GM12878 (cell line): ENCODE measurements at regions not wholly inside any gene's neighbourhood (a gene's known extent, or its start where the extent isn't known, plus 50 kb on each side); places are given as distances from the start of the nearest gene placed in this dataset.

Source experiments
- ATAC-seq: fragments of 200-7000 bp; cut with Tn5 transposase; 3 replicates; pipeline ENCODE4 v1.9.1; 2020; ENCODE audit warnings: mild to moderate bottlenecking, moderate library complexity
- BruUV-seq: library from RNA; stranded (reverse); fragments of 400-500 nt; replicated peaks from 2 replicates; lab custom pipeline; 2021; lab: Mats Ljungman, UMichigan
- CTCF ChIA-PET: fragments of 300-600 bp; sonication (Branson Sonifier 250); formaldehyde crosslinking; extraction: SDS; loops from one replicate; lab custom pipeline; 2021; ENCODE audit warnings: inconsistent platforms; lab: Yijun Ruan, JAX
- POLR2A ChIA-PET: fragments of 350-600 bp; formaldehyde crosslinking; extraction: SDS; loops from one replicate; lab custom pipeline; 2021; ENCODE audit warnings: inconsistent platforms; lab: Charles Lee
- RAD21 ChIA-PET: fragments of 300-600 bp; sonication (Branson Sonifier 250); formaldehyde crosslinking; loops from one replicate; lab custom pipeline; 2023; ENCODE audit warnings: antibody characterized with exemption; ENCODE audit not compliant: unreplicated experiment; lab: Charles Lee
- SMC1A ChIA-PET: fragments of 300-600 bp; sonication (Branson Sonifier 250); formaldehyde crosslinking; loops from one replicate; lab custom pipeline; 2023; ENCODE audit not compliant: unreplicated experiment, uncharacterized antibody; lab: Charles Lee
- DNase-seq: peaks from one replicate; pipeline ENCODE4 v3.0.0-alpha.2; 2011; ENCODE audit warnings: low read depth, low spot score
- FAIRE-seq: peaks from 3 replicates; lab custom pipeline; 2011; peaks lifted over from hg19 to GRCh38; lab: Jason Lieb, UNC
- H2AFZ ChIP-seq: 2 replicates; pipeline ENCODE4 v1.6.0; 2011; ENCODE audit warnings: low read depth, low read length, control low read depth; ENCODE audit not compliant: control insufficient read depth
- H3K27ac ChIP-seq: 2 replicates; pipeline ENCODE4 v1.5.1; 2011; ENCODE audit warnings: control low read depth; ENCODE audit not compliant: control insufficient read depth, insufficient read depth
- H3K27me3 ChIP-seq, 2 experiments: replicated peaks in 1 of 2; 2 replicates each; pipeline versions ENCODE4 v1.6.0 to v1.6.1; 2011; ENCODE audit warnings: low read length in 1 of 2; ENCODE audit not compliant: control insufficient read depth in 2 of 2, insufficient read depth in 2 of 2
- H3K36me3 ChIP-seq, 2 experiments: 2 replicates each; pipeline ENCODE4 v1.5.1; 2011; ENCODE audit warnings: low read length in 1 of 2; ENCODE audit not compliant: control insufficient read depth in 2 of 2, insufficient read depth in 2 of 2
- H3K4me1 ChIP-seq: 2 replicates; pipeline ENCODE4 v1.6.1; 2011; ENCODE audit warnings: mild to moderate bottlenecking, low read length, moderate library complexity, mixed read lengths; ENCODE audit not compliant: control insufficient read depth, insufficient read depth
- H3K4me2 ChIP-seq: 2 replicates; pipeline ENCODE4 v1.6.0; 2011; ENCODE audit warnings: control low read depth; ENCODE audit not compliant: control insufficient read depth, insufficient read depth
- H3K4me3 ChIP-seq: fragments of 200-600 bp; sonication (generic); 2 replicates; pipeline ENCODE4 v1.5.1; 2016
- H3K79me2 ChIP-seq: 2 replicates; pipeline ENCODE4 v1.6.0; 2011; ENCODE audit warnings: low read length; ENCODE audit not compliant: control insufficient read depth, insufficient read depth
- H3K9ac ChIP-seq: 2 replicates; pipeline ENCODE4 v1.8.0; 2011; ENCODE audit warnings: low read length, control low read depth, mixed read lengths; ENCODE audit not compliant: control insufficient read depth, insufficient read depth
- H3K9me3 ChIP-seq: replicated peaks from 3 replicates; pipeline ENCODE4 v1.5.1; 2011; ENCODE audit warnings: mild to moderate bottlenecking, low read length; ENCODE audit not compliant: control insufficient read depth, insufficient read depth
- H4K20me1 ChIP-seq: 2 replicates; pipeline ENCODE4 v1.6.0; 2011; ENCODE audit not compliant: control insufficient read depth, insufficient read depth
- MTA3 ChIP-seq: IDR thresholded peaks from 2 replicates; pipeline ENCODE4 v1.6.1; 2012; ENCODE audit warnings: low read length, inconsistent platforms, borderline replicate concordance
- RCOR1 ChIP-seq: conservative IDR thresholded peaks from 2 replicates; pipeline ENCODE4 v1.6.1; 2012; ENCODE audit warnings: low read depth, low read length, improper control_type of control experiment
- SIX5 ChIP-seq: IDR thresholded peaks from 2 replicates; pipeline ENCODE4 v1.6.1; 2011; ENCODE audit warnings: mild to moderate bottlenecking, low read depth, low read length, moderate library complexity; ENCODE audit not compliant: severe bottlenecking
- TCF7 ChIP-seq: IDR thresholded peaks from 2 replicates; pipeline ENCODE4 v1.6.1; 2014; ENCODE audit warnings: antibody characterized with exemption, borderline replicate concordance
- WGBS: methylation state at CpG from one replicate; pipeline ENCODE4 v1.1.6; 2016; ENCODE audit warnings: low lambda C conversion rate; ENCODE audit not compliant: insufficient replicate concordance, insufficient coverage; ENCODE audit errors: missing lambda C conversion rate; 5-methylcytosine and 5-hydroxymethylcytosine counted together
- in situ Hi-C: fragments of 300-500 bp; cut with MboI; formaldehyde crosslinking; loops from 9 replicates; pipeline ENCODE4 v1.14.3; 2018; ENCODE audit warnings: mixed read lengths
- intact Hi-C: fragments of 100-400 bp; cut with micrococcal nuclease; formaldehyde crosslinking; loops from one replicate; pipeline ENCODE4 v1.14.2; 2022; ENCODE audit not compliant: unreplicated experiment
- TF ChIP-seq, protein P1 (sequence below): fragments of 450-650 bp; IDR thresholded peaks from 2 replicates; pipeline ENCODE4 v1.6.1; 2017; ENCODE audit warnings: mild to moderate bottlenecking, moderate library complexity
- TF ChIP-seq, protein P2 (sequence below): IDR thresholded peaks from 2 replicates; pipeline ENCODE4 v1.6.1; 2012; ENCODE audit warnings: low read depth, low read length, improper control_type of control experiment
- TF ChIP-seq, protein P3 (sequence below): IDR thresholded peaks from 2 replicates; pipeline ENCODE4 v1.6.1; 2012; ENCODE audit warnings: mild to moderate bottlenecking, low read depth, low read length
- TF ChIP-seq, protein P4 (sequence below): IDR thresholded peaks from 2 replicates; pipeline ENCODE4 v1.6.1; 2012; ENCODE audit warnings: improper control_type of control experiment, low read depth, low read length; ENCODE audit not compliant: insufficient replicate concordance
- TF ChIP-seq, protein P5 (sequence below): fragments of 450-650 bp; IDR thresholded peaks from 2 replicates; pipeline ENCODE4 v1.6.1; 2016; ENCODE audit warnings: mild to moderate bottlenecking

DNA sequence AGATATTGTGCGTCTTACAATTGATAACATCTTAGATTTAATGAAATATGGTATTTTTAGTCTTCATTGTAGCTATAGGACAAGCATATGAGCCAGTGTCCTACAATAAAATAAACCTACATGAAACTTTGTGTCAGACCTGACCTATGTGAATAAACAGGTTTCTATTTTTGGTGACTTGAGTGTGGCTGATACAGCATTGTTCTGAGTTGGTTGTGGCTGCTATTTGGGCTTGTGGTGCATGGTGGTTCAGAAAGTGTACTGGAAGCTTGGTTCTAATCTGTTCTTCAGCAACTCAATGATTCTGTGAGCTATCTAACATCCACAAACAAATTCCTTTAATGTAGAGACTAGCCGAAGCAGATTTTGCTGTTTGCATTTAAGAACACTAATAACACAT is 64.9 kb upstream of the MAP2 start:
- ATAC-seq (no peak), DNase-seq (no peak), FAIRE-seq (no peak)
- Histone ChIP-seq H3K9me3 (no peaks in the 10 kb centered on the region), H3K9ac (no peak overlapping the region), H3K4me2 (no peak overlapping the region), H2AFZ (no peak overlapping the region), H3K4me3 (no peak overlapping the region), H4K20me1 (no peaks in the 10 kb centered on the region), H3K27me3 (no peaks in the 10 kb centered on the region), H3K36me3 (no peaks in the 10 kb centered on the region), H3K4me1 (no peaks in the 10 kb centered on the region), H3K79me2 (no peaks in the 10 kb centered on the region), H3K27ac (no peak overlapping the region)
- 30% methylated on average over 2 of the region's 2 CpGs for WGBS
- RAD21 ChIA-PET: no interaction called here
- in situ Hi-C loops (no loop called here), intact Hi-C loops (no loop called here)
- POLR2A ChIA-PET: no interaction called here
- SMC1A ChIA-PET: interaction anchor here (0.6 to 1.0 kb wide), 2 partner anchors 25 to 34 kb away, joined by 3 read pairs; no protein-coding TSS in a partner anchor
- CTCF ChIA-PET: no interaction called here
- no TSS peak for BruUV-seq
- TF ChIP-seq, protein P1, sequence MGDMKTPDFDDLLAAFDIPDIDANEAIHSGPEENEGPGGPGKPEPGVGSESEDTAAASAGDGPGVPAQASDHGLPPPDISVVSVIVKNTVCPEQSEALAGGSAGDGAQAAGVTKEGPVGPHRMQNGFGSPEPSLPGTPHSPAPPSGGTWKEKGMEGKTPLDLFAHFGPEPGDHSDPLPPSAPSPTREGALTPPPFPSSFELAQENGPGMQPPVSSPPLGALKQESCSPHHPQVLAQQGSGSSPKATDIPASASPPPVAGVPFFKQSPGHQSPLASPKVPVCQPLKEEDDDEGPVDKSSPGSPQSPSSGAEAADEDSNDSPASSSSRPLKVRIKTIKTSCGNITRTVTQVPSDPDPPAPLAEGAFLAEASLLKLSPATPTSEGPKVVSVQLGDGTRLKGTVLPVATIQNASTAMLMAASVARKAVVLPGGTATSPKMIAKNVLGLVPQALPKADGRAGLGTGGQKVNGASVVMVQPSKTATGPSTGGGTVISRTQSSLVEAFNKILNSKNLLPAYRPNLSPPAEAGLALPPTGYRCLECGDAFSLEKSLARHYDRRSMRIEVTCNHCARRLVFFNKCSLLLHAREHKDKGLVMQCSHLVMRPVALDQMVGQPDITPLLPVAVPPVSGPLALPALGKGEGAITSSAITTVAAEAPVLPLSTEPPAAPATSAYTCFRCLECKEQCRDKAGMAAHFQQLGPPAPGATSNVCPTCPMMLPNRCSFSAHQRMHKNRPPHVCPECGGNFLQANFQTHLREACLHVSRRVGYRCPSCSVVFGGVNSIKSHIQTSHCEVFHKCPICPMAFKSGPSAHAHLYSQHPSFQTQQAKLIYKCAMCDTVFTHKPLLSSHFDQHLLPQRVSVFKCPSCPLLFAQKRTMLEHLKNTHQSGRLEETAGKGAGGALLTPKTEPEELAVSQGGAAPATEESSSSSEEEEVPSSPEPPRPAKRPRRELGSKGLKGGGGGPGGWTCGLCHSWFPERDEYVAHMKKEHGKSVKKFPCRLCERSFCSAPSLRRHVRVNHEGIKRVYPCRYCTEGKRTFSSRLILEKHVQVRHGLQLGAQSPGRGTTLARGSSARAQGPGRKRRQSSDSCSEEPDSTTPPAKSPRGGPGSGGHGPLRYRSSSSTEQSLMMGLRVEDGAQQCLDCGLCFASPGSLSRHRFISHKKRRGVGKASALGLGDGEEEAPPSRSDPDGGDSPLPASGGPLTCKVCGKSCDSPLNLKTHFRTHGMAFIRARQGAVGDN: no peak
- TF ChIP-seq RCOR1: no peak
- TF ChIP-seq SIX5: no peak
- TF ChIP-seq MTA3: no peak
- TF ChIP-seq, protein P2, sequence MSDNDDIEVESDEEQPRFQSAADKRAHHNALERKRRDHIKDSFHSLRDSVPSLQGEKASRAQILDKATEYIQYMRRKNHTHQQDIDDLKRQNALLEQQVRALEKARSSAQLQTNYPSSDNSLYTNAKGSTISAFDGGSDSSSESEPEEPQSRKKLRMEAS: no peak
- TF ChIP-seq, protein P3, sequence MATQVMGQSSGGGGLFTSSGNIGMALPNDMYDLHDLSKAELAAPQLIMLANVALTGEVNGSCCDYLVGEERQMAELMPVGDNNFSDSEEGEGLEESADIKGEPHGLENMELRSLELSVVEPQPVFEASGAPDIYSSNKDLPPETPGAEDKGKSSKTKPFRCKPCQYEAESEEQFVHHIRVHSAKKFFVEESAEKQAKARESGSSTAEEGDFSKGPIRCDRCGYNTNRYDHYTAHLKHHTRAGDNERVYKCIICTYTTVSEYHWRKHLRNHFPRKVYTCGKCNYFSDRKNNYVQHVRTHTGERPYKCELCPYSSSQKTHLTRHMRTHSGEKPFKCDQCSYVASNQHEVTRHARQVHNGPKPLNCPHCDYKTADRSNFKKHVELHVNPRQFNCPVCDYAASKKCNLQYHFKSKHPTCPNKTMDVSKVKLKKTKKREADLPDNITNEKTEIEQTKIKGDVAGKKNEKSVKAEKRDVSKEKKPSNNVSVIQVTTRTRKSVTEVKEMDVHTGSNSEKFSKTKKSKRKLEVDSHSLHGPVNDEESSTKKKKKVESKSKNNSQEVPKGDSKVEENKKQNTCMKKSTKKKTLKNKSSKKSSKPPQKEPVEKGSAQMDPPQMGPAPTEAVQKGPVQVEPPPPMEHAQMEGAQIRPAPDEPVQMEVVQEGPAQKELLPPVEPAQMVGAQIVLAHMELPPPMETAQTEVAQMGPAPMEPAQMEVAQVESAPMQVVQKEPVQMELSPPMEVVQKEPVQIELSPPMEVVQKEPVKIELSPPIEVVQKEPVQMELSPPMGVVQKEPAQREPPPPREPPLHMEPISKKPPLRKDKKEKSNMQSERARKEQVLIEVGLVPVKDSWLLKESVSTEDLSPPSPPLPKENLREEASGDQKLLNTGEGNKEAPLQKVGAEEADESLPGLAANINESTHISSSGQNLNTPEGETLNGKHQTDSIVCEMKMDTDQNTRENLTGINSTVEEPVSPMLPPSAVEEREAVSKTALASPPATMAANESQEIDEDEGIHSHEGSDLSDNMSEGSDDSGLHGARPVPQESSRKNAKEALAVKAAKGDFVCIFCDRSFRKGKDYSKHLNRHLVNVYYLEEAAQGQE: no peak
- TF ChIP-seq, protein P4, sequence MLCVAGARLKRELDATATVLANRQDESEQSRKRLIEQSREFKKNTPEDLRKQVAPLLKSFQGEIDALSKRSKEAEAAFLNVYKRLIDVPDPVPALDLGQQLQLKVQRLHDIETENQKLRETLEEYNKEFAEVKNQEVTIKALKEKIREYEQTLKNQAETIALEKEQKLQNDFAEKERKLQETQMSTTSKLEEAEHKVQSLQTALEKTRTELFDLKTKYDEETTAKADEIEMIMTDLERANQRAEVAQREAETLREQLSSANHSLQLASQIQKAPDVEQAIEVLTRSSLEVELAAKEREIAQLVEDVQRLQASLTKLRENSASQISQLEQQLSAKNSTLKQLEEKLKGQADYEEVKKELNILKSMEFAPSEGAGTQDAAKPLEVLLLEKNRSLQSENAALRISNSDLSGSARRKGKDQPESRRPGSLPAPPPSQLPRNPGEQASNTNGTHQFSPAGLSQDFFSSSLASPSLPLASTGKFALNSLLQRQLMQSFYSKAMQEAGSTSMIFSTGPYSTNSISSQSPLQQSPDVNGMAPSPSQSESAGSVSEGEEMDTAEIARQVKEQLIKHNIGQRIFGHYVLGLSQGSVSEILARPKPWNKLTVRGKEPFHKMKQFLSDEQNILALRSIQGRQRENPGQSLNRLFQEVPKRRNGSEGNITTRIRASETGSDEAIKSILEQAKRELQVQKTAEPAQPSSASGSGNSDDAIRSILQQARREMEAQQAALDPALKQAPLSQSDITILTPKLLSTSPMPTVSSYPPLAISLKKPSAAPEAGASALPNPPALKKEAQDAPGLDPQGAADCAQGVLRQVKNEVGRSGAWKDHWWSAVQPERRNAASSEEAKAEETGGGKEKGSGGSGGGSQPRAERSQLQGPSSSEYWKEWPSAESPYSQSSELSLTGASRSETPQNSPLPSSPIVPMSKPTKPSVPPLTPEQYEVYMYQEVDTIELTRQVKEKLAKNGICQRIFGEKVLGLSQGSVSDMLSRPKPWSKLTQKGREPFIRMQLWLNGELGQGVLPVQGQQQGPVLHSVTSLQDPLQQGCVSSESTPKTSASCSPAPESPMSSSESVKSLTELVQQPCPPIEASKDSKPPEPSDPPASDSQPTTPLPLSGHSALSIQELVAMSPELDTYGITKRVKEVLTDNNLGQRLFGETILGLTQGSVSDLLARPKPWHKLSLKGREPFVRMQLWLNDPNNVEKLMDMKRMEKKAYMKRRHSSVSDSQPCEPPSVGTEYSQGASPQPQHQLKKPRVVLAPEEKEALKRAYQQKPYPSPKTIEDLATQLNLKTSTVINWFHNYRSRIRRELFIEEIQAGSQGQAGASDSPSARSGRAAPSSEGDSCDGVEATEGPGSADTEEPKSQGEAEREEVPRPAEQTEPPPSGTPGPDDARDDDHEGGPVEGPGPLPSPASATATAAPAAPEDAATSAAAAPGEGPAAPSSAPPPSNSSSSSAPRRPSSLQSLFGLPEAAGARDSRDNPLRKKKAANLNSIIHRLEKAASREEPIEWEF: no peak
- TF ChIP-seq TCF7: no peak
- TF ChIP-seq, protein P5, sequence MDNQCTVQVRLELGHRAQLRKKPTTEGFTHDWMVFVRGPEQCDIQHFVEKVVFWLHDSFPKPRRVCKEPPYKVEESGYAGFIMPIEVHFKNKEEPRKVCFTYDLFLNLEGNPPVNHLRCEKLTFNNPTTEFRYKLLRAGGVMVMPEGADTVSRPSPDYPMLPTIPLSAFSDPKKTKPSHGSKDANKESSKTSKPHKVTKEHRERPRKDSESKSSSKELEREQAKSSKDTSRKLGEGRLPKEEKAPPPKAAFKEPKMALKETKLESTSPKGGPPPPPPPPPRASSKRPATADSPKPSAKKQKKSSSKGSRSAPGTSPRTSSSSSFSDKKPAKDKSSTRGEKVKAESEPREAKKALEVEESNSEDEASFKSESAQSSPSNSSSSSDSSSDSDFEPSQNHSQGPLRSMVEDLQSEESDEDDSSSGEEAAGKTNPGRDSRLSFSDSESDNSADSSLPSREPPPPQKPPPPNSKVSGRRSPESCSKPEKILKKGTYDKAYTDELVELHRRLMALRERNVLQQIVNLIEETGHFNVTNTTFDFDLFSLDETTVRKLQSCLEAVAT: no peak
